LNCaP clone FGC (cell line): ENCODE measurements at regions not wholly inside any gene's neighbourhood (a gene's known extent, or its start where the extent isn't known, plus 50 kb on each side); places are given as distances from the start of the nearest gene placed in this dataset.
A peak's percentile ranks its signal among the peaks of the same experiment; 100 is the strongest.

Experiments used
- DNase-seq: peaks from one replicate; pipeline ENCODE4 v3.0.0-alpha.2; 2011; ENCODE audit warnings: low read depth
- H3K4me3 ChIP-seq: 2 replicates; pipeline ENCODE4 v1.5.1; 2011; ENCODE audit warnings: mild to moderate bottlenecking, low read depth, low read length, control low read depth
- TF ChIP-seq, protein P1 (sequence below): IDR thresholded peaks from 2 replicates; pipeline ENCODE4 v1.5.1; 2012; ENCODE audit warnings: mild to moderate bottlenecking; ENCODE audit not compliant: control insufficient read depth, insufficient read depth; ENCODE audit errors: extremely low read depth

DNA sequence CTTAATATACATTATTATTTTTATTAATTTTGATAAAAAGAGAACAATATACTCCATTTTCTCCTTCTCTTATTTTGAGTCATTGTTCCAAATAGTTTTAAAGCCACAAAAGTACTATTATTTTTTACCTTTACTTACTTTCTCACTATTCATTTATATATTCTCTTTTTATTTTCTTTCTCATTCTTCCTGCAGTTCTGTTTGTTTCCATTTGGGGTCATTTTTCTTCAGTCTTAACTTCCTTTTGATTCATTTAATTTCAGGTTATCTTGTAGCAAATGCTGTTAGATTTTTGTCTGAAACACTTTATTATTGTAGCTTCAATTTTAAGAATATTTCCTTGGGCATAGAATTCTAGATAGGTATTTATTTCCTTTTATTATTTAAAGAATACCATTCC is 438.6 kb upstream of the EPHA5 start:
- DNase-seq, result no peak
- TF ChIP-seq, protein P1, sequence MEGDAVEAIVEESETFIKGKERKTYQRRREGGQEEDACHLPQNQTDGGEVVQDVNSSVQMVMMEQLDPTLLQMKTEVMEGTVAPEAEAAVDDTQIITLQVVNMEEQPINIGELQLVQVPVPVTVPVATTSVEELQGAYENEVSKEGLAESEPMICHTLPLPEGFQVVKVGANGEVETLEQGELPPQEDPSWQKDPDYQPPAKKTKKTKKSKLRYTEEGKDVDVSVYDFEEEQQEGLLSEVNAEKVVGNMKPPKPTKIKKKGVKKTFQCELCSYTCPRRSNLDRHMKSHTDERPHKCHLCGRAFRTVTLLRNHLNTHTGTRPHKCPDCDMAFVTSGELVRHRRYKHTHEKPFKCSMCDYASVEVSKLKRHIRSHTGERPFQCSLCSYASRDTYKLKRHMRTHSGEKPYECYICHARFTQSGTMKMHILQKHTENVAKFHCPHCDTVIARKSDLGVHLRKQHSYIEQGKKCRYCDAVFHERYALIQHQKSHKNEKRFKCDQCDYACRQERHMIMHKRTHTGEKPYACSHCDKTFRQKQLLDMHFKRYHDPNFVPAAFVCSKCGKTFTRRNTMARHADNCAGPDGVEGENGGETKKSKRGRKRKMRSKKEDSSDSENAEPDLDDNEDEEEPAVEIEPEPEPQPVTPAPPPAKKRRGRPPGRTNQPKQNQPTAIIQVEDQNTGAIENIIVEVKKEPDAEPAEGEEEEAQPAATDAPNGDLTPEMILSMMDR, result no peak
- H3K4me3 ChIP-seq, result no peak overlapping the region

DNA sequence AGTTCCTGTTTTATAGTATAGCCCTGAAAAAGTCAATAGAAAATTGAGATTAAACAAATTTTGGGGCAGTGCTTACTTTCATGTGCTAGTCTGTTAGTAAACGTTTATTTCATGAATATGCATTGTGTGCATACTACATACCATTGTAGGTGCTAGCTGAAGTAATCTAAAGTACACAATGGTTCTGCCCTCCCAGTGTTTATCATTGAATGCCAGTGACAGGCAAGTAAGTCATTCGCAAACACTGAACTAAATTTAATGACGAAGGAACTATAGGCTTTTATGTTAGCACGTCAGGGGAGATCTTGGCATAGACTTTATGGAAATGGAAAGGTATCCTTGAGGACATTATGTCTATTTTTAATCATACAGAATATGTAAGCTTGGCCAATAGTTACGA is 426.9 kb upstream of the EPHA5 start:
- no peak overlapping the region for H3K4me3 ChIP-seq
- TF ChIP-seq, protein P1, result no peak
- peak; percentile 15 for DNase-seq

DNA sequence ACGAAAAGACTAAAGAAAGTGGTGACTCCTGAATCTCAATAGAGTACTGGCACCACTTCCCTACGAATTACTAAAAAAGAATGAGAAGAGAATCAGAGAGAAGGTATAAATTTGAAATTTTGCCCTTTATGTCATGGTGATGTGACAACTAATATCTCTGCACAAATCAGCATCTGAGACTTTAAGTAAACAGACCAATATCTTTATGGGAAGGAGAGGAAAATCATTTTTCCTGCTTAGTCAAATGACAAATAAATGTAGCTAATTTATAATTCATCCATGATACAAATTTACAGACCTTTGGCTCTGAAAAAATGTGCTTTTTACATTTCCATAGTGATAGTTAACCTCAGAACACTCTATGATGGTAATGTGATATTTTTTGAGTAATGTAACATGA is 424.8 kb upstream of the EPHA5 start:
- TF ChIP-seq, protein P1, result no peak
- DNase-seq, result no peak
- H3K4me3 ChIP-seq, result no peak overlapping the region

DNA sequence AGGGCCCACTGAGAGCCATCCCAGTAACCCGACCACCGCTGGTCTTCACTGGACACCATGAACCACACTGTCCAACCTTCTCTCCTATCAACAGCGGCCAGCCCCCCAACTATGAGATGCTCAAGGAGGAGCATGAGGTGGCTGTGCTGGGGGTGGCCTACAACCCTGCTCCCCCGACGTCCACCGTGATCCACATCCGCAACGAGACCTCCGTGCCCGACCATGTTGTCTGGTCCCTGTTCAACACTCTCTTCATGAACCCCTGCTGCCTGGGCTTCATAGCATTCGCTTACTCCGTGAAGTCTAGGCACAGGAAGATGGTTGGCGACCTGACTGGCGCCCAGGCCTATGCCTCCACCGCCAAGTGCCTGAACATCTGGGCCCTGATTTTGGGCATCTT is 423.8 kb upstream of the EPHA5 start:
- TF ChIP-seq, protein P1, result no peak
- no peak overlapping the region for H3K4me3 ChIP-seq
- no peak for DNase-seq

DNA sequence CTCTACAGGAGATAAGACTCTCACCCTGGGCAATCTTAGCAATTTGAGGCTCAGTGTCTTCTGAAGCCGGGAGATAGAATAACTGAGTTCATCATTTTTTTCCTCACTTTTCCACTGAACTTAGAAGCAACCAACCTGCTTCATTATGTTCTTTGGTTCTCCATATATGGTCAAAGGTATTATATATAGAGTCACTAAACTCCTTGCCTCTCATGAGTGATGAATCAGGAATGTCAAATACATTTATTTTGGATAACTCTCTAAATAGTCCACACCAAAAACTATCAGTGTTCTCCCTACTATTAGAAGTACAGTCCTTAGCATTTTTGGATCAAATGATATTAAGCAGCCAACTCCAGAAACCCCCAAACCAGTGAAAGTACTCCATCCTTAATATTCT is 421.5 kb upstream of the EPHA5 start:
- TF ChIP-seq, protein P1, result no peak
- no peak overlapping the region for H3K4me3 ChIP-seq
- DNase-seq, result no peak

DNA sequence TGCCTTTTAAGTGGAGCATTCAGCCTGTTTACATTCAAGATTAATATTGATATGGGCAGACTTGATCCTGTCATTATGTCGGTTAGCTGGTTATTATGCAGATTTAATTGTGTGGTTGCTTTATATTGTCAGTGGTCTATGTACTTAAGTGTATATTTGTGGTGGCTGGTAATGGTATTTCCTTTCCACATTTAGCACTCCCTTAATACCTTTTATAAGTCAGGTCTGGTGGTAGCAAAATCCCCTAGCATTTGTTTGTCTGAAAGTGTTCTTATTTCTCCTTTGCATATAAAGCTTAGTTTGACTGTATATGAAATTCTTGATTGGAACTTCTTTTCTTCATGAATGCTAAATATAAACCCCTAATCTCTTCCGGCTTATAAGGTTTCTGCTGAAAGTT is 403.7 kb upstream of the EPHA5 start:
- TF ChIP-seq, protein P1, result no peak
- no peak overlapping the region for H3K4me3 ChIP-seq
- DNase-seq, result no peak

DNA sequence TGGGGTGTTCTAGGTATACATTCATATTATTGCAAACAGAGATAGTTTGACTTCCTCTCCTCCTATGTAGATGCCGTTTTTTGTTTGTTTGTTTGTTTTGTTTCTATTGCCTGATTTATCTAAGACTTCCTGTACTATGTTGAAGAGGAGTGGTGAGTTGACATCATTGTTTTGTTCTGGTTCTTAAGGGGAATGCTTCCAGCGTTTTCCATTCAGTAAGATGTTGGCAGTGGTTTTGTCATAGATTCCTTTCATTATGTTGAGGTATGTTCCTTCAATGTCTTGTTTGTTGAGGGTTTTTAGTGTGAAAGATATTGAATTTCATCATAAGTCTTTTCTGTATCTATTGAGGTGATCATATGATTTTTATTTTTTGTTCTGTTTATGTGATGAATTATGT is 401.6 kb upstream of the EPHA5 start:
- H3K4me3 ChIP-seq, result no peak overlapping the region
- no peak for DNase-seq
- TF ChIP-seq, protein P1, result no peak
